Astrocyte (in vitro differentiated cells and primary cell): ENCODE measurements at regions not wholly inside any gene's neighbourhood (a gene's known extent, or its start where the extent isn't known, plus 50 kb on each side); places are given as distances from the start of the nearest gene placed in this dataset.
A peak's percentile ranks its signal among the peaks of the same experiment; 100 is the strongest.

Source experiments
- DNase-seq: peaks from one replicate; pipeline ENCODE4 v3.0.0-alpha.2; 2010; ENCODE audit warnings: low read depth
- FAIRE-seq: peaks from 2 replicates; lab custom pipeline; 2011; peaks lifted over from hg19 to GRCh38; lab: Jason Lieb, UNC
- H2AFZ ChIP-seq: 2 replicates; pipeline ENCODE4 v1.6.0; 2012; ENCODE audit warnings: low read depth, low read length, inconsistent platforms
- H3K27ac ChIP-seq: 2 replicates; pipeline ENCODE4 v1.5.1; 2011; ENCODE audit warnings: low read depth, low read length, inconsistent platforms
- H3K27me3 ChIP-seq: 2 replicates; pipeline ENCODE4 v1.6.0; 2011; ENCODE audit warnings: low read length, inconsistent platforms; ENCODE audit not compliant: insufficient read depth
- H3K36me3 ChIP-seq: 2 replicates; pipeline ENCODE4 v1.5.1; 2011; ENCODE audit warnings: low read length, inconsistent platforms; ENCODE audit not compliant: insufficient read depth
- H3K4me1 ChIP-seq: 2 replicates; pipeline ENCODE4 v1.5.1; 2011; ENCODE audit warnings: low read length, inconsistent platforms; ENCODE audit not compliant: insufficient read depth
- H3K4me2 ChIP-seq: 2 replicates; pipeline ENCODE4 v1.6.0; 2012; ENCODE audit warnings: low read length, inconsistent platforms
- H3K4me3 ChIP-seq: 2 replicates; pipeline ENCODE4 v1.5.1; 2011; ENCODE audit warnings: low read depth, mild to moderate bottlenecking, low read length, inconsistent platforms; ENCODE audit not compliant: insufficient read depth
- H3K79me2 ChIP-seq: 2 replicates; pipeline ENCODE4 v1.6.0; 2012; ENCODE audit warnings: mild to moderate bottlenecking, low read length, inconsistent platforms; ENCODE audit not compliant: insufficient read depth
- H3K9ac ChIP-seq: 2 replicates; pipeline ENCODE4 v1.6.0; 2012; ENCODE audit warnings: mild to moderate bottlenecking, low read length, inconsistent platforms
- H3K9me3 ChIP-seq: 2 replicates; pipeline ENCODE4 v1.5.1; 2012; ENCODE audit warnings: low read depth, mild to moderate bottlenecking, low read length, inconsistent platforms; ENCODE audit not compliant: insufficient read depth
- H4K20me1 ChIP-seq: 2 replicates; pipeline ENCODE4 v1.6.0; 2012; ENCODE audit warnings: low read length, inconsistent platforms; ENCODE audit not compliant: insufficient read depth
- H3K27ac Mint-ChIP-seq: one replicate; pipeline ENCODE4 v1.8.0; 2021; ENCODE audit warnings: mild to moderate bottlenecking, mixed read lengths; ENCODE audit not compliant: unreplicated experiment
- H3K27me3 Mint-ChIP-seq: one replicate; pipeline ENCODE4 v1.8.0; 2021; ENCODE audit warnings: low read depth, mixed read lengths; ENCODE audit not compliant: unreplicated experiment
- H3K36me3 Mint-ChIP-seq: one replicate; pipeline ENCODE4 v1.8.0; 2021; ENCODE audit warnings: low read depth, mixed read lengths; ENCODE audit not compliant: unreplicated experiment
- H3K4me1 Mint-ChIP-seq: one replicate; pipeline ENCODE4 v1.8.0; 2021; ENCODE audit warnings: low read depth, mixed read lengths; ENCODE audit not compliant: unreplicated experiment
- H3K4me3 Mint-ChIP-seq: one replicate; pipeline ENCODE4 v1.8.0; 2021; ENCODE audit warnings: mild to moderate bottlenecking, moderate library complexity, mixed read lengths; ENCODE audit not compliant: unreplicated experiment
- H3K9me3 Mint-ChIP-seq: one replicate; pipeline ENCODE4 v1.8.0; 2021; ENCODE audit warnings: mild to moderate bottlenecking, mixed read lengths; ENCODE audit not compliant: unreplicated experiment
- EZH2 ChIP-seq: IDR thresholded peaks from 2 replicates; pipeline ENCODE4 v1.6.1; 2012; ENCODE audit warnings: mild to moderate bottlenecking, low read length, inconsistent platforms; ENCODE audit not compliant: insufficient read depth
- TF ChIP-seq, protein P1 (sequence below): IDR thresholded peaks from 2 replicates; pipeline ENCODE4 v1.5.1; 2011; ENCODE audit warnings: low read depth, mild to moderate bottlenecking, inconsistent platforms, low read length, moderate library complexity; ENCODE audit not compliant: insufficient read depth

DNA sequence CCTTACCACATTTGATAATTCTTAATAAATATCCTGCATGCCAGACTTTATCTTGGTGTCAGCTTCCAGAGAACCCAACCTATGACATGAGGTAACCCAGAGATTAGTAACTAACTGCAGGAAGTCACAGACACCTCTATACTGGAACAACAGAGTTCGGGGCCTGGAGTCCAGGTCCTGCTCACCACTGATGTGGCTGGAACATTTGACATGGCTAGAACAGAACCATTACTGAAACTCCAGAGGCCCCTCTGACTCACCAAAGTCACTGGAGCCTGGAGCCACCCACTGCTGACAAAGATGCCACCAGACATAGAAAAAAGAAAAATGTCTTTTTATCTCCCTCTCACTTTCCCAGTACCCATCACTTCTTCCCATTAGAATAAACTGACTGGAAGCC lies 403.7 kb downstream of the MID1IP1 start:
- Histone ChIP-seq H2AFZ (no peak overlapping the region), H3K4me2 (no peak overlapping the region), H3K4me1 (peaks cover 11% of the 10 kb centered on the region), H3K27me3 (no peaks in the 10 kb centered on the region), H3K9me3 (no peaks in the 10 kb centered on the region), H4K20me1 (no peaks in the 10 kb centered on the region), H3K9ac (no peak overlapping the region), H3K4me3 (no peak overlapping the region), H3K36me3 (no peaks in the 10 kb centered on the region), H3K27ac (no peak overlapping the region), H3K79me2 (no peaks in the 10 kb centered on the region)
- FAIRE-seq (no peak), DNase-seq (no peak)
- no peak for TF ChIP-seq EZH2
- TF ChIP-seq, protein P1, sequence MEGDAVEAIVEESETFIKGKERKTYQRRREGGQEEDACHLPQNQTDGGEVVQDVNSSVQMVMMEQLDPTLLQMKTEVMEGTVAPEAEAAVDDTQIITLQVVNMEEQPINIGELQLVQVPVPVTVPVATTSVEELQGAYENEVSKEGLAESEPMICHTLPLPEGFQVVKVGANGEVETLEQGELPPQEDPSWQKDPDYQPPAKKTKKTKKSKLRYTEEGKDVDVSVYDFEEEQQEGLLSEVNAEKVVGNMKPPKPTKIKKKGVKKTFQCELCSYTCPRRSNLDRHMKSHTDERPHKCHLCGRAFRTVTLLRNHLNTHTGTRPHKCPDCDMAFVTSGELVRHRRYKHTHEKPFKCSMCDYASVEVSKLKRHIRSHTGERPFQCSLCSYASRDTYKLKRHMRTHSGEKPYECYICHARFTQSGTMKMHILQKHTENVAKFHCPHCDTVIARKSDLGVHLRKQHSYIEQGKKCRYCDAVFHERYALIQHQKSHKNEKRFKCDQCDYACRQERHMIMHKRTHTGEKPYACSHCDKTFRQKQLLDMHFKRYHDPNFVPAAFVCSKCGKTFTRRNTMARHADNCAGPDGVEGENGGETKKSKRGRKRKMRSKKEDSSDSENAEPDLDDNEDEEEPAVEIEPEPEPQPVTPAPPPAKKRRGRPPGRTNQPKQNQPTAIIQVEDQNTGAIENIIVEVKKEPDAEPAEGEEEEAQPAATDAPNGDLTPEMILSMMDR: no peak
- Mint-ChIP-seq H3K27ac (no peak overlapping the region), H3K4me3 (no peak overlapping the region), H3K36me3 (peaks cover under 1% of the 10 kb centered on the region), H3K27me3 (peaks cover under 1% of the 10 kb centered on the region), H3K9me3 (no peaks in the 10 kb centered on the region), H3K4me1 (peaks cover 11% of the 10 kb centered on the region)

DNA sequence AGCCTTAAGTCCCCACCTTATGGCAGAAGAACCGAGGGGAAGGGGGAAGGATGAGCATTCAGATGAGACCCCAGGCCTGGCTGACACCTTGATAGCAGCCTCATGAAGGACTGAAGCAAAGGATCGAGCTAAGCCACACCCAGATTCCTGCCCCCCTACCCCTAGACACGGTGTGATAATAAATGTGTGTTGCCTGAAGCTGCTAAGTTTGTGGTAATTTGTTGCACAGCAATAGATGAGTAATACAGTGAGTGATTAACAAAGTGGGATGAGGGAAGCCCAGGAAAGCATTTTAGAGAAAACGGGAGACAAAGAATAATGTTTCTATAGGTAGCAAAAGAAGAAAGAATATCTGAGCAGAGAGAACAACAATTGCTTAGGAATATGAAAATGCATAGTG lies 404.2 kb downstream of the MID1IP1 start:
- Histone ChIP-seq H4K20me1 (no peaks in the 10 kb centered on the region), H3K79me2 (no peaks in the 10 kb centered on the region), H3K4me1 (peaks cover 11% of the 10 kb centered on the region), H2AFZ (no peak overlapping the region), H3K36me3 (no peaks in the 10 kb centered on the region), H3K9me3 (no peaks in the 10 kb centered on the region), H3K27me3 (no peaks in the 10 kb centered on the region), H3K4me3 (no peak overlapping the region), H3K4me2 (no peak overlapping the region), H3K9ac (no peak overlapping the region), H3K27ac (no peak overlapping the region)
- H3K4me1 Mint-ChIP-seq: peaks cover 11% of the 10 kb centered on the region
- no peak overlapping the region for H3K27ac Mint-ChIP-seq
- peaks cover 2% of the 10 kb centered on the region for H3K36me3 Mint-ChIP-seq
- peak; percentile 49 for DNase-seq
- H3K27me3 Mint-ChIP-seq: peaks cover 4% of the 10 kb centered on the region
- TF ChIP-seq, protein P1: no peak
- TF ChIP-seq EZH2: no peak
- no peaks in the 10 kb centered on the region for H3K9me3 Mint-ChIP-seq
- FAIRE-seq: no peak
- no peak overlapping the region for H3K4me3 Mint-ChIP-seq

DNA sequence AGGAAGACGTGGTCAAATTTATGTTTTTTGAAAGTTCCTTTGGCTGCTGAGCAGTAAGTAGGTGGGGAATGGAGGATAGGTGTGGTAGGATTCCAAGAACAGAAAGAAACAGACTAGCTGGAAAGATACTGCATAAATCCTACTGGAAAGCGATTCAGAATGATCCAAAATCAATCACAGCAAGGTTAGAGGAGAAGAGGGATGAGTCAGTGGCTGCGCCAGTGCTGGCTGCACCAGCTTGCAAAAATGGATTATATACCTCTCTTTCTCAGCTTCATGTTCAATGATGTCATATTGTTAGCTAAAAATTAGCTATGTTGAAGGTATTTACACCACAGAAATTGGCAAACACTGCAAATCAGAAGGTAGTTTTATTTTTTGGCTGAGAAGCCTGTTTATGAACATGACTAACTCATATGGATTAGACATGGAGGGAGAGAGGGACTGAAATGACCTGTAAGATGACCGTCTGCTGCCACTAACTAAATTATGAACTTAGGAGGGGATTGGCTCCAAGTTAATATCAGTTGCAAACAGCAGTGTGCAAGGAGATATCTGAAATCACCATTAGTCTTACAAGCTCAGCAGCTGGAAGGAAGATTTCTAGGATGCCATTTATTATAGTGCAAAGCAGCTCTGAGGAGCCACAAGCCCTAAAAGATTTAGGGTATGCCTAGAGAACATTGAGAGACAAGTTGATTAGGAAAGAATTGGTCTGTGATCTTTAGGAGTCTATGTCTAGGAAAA lies 405.3 kb downstream of the MID1IP1 start:
- TF ChIP-seq, protein P1: no peak
- no peak for TF ChIP-seq EZH2
- Histone ChIP-seq H3K4me3 (no peak overlapping the region), H3K9ac (no peak overlapping the region), H3K36me3 (no peaks in the 10 kb centered on the region), H2AFZ (no peak overlapping the region), H3K27me3 (no peaks in the 10 kb centered on the region), H3K79me2 (no peaks in the 10 kb centered on the region), H3K9me3 (no peaks in the 10 kb centered on the region), H3K27ac (no peak overlapping the region), H3K4me1 (peaks cover 6% of the 10 kb centered on the region), H4K20me1 (no peaks in the 10 kb centered on the region), H3K4me2 (no peak overlapping the region)
- peaks cover 2% of the 10 kb centered on the region for H3K36me3 Mint-ChIP-seq
- DNase-seq: no peak
- no peak overlapping the region for H3K27ac Mint-ChIP-seq
- H3K4me1 Mint-ChIP-seq: peaks cover 10% of the 10 kb centered on the region
- peaks cover 4% of the 10 kb centered on the region for H3K27me3 Mint-ChIP-seq
- peak; percentile 81 for FAIRE-seq
- no peak overlapping the region for H3K4me3 Mint-ChIP-seq
- H3K9me3 Mint-ChIP-seq: no peaks in the 10 kb centered on the region
